ENCODE measurements at regions not wholly inside any gene's neighbourhood (a gene's known extent, or its start where the extent isn't known, plus 50 kb on each side); places are given as distances from the start of the nearest gene placed in this dataset.
A peak's percentile ranks its signal among the peaks of the same experiment; 100 is the strongest.

- Histone ChIP-seq H3K36me3 (no peaks in the 10 kb centered on the region), H3K4me1 (peaks cover 23 to 54% of the 10 kb centered on the region in 2 donors), H3K27me3 (no peaks in the 10 kb centered on the region), H3K9me3 (no peaks in the 10 kb centered on the region), H3K27ac (peak overlapping the region; percentile 97 to 98), H3K4me3 (peak overlapping the region; percentile 73 to 85)
- intact Hi-C loops (cut with DNase I), result loop anchor here (5.0 to 10.0 kb wide), 2 partner anchors 42 to 50 kb away; no protein-coding TSS in a partner anchor
- no peak for TF ChIP-seq CTCF (IDR thresholded peaks at IDR 0.05)
- DNase-seq (ENCODE audit: low spot score in 2 of 2), result peak; percentile 15 to 77
Measured at GRCh38 chr22:46054091-46055073, 77.4 kb upstream of the WNT7B start.

- H3K4me1 ChIP-seq, result peaks cover 23 to 58% of the 10 kb centered on the region in 2 donors
Measured at GRCh38 chr22:46055181-46055875, 78.4 kb upstream of the WNT7B start.

GRCh38 chr22:46055911-46056545 lies 79.1 kb upstream of the WNT7B start:
- H3K27ac ChIP-seq, result peak overlapping the region; percentile 97 to 98
- no peaks in the 10 kb centered on the region for H3K9me3 ChIP-seq
- intact Hi-C loops (cut with DNase I), result loop anchor here (10.0 kb wide), 1 partner anchor 49 kb away; no protein-coding TSS in a partner anchor
- DNase-seq (ENCODE audit: low spot score in 2 of 2), result peak; percentile 10 to 70
- TF ChIP-seq CTCF (IDR thresholded peaks at IDR 0.05), result no peak
- H3K4me1 ChIP-seq, result peaks cover 23 to 56% of the 10 kb centered on the region in 2 donors
- H3K27me3 ChIP-seq, result no peaks in the 10 kb centered on the region
- H3K4me3 ChIP-seq, result peak overlapping the region; percentile 73 to 85
- no peaks in the 10 kb centered on the region for H3K36me3 ChIP-seq

More at GRCh38 chr22:46055181-46055875, 78.4 kb upstream of the WNT7B start:
- peak overlapping the region; percentile 97 to 98 for H3K27ac ChIP-seq
- H3K4me3 ChIP-seq, result peak overlapping the region; percentile 73 to 85
- intact Hi-C loops (cut with DNase I), result loop anchor here (10.0 kb wide), 1 partner anchor 49 kb away; no protein-coding TSS in a partner anchor
- DNase-seq (ENCODE audit: low spot score in 2 of 2), result peak; percentile 14 to 73
- no peaks in the 10 kb centered on the region for H3K27me3 ChIP-seq
- H3K36me3 ChIP-seq, result no peaks in the 10 kb centered on the region
- TF ChIP-seq CTCF (IDR thresholded peaks at IDR 0.05), result no peak
- H3K9me3 ChIP-seq, result no peaks in the 10 kb centered on the region

GRCh38 chr22:46056546-46057245 lies 79.7 kb upstream of the WNT7B start:
- H3K4me1 ChIP-seq, result peaks cover 23 to 55% of the 10 kb centered on the region in 2 donors
- peak overlapping the region; percentile 73 to 85 for H3K4me3 ChIP-seq
- H3K27ac ChIP-seq, result peak overlapping the region; percentile 97 to 98
- no peak for TF ChIP-seq CTCF (IDR thresholded peaks at IDR 0.05)
- H3K36me3 ChIP-seq, result no peaks in the 10 kb centered on the region
- intact Hi-C loops (cut with DNase I), result loop anchor here (10.0 kb wide), 1 partner anchor 48 kb away; no protein-coding TSS in a partner anchor
- peak in 1 of 2 donors; percentile 27 for DNase-seq (ENCODE audit: low spot score in 2 of 2)
- H3K9me3 ChIP-seq, result no peaks in the 10 kb centered on the region
- H3K27me3 ChIP-seq, result no peaks in the 10 kb centered on the region

Measured in ascending aorta (tissue), 2 donors.